GM18505 (cell line): ENCODE measurements at regions not wholly inside any gene's neighbourhood (a gene's known extent, or its start where the extent isn't known, plus 50 kb on each side); places are given as distances from the start of the nearest gene placed in this dataset.

Experiments used
- ATAC-seq: cut with Tn5 transposase; IDR thresholded peaks from one replicate; pipeline ENCODE4 v1.9.1; 2021; ENCODE audit not compliant: unreplicated experiment
- POLR2A ChIP-seq: IDR thresholded peaks from 4 replicates; pipeline ENCODE4 v1.6.1; 2011; ENCODE audit warnings: borderline replicate concordance; ENCODE audit not compliant: insufficient read depth, insufficient read length; ENCODE audit errors: extremely low read depth

DNA sequence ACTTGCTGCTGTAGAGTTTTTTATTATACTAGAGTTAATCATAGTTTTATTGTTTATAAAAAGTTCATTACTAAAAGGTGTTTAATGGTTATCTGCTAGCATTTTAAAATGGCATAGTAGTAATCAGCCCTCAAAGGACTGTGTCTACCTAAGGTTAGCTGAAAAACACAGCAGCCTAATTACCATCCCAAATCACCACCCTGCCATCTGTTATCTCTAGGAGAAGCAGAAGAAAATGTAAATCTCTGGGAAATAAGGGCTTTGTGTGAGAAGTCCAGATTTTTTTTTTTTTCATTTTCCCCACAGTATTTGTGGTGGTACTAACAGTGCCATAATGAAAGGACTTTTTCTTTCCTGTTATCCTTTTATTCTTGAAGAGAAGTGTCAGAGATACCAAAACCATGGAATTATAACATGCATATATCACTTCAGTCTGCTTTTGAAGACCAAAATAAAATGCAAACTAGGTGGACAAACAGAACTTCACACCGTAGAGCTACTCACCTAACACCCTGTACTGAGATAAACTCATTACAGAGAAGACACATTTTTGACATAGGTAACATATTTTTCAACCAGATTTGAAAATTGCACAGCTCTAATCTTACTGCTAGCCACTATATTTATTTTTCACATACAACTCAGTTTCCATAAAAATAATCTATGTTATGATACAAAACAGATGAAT, 876.2 kb downstream of the C12orf50 start:
- ATAC-seq, result no peak
- TF ChIP-seq POLR2A, result no peak

- no peak for TF ChIP-seq POLR2A
- ATAC-seq, result no peak
Measured at GRCh38 chr12:87152075-87152474, 877.1 kb downstream of the C12orf50 start.

- no peak for ATAC-seq
- TF ChIP-seq POLR2A, result no peak
Measured at GRCh38 chr12:87150969-87151662, 878.1 kb downstream of the C12orf50 start.

DNA sequence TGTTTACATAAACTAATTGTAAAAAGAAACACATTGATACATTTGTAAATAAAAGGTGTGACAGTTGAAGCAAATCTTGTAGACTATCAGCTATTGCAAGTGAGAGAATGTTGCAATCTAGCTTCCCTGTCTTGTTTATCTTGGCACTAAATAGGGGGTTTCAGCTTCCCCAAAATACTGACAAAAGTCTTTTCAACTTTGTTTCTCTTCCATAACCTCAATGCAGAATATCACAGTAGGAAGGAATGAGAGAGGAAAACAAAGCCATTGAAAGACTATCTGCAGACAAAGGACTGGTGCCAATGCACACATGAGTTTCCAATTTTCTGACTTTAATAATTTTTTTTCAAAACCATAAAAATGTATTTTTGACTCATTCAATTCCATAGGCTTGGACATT, 886.2 kb upstream of the MGAT4C start:
- no peak for TF ChIP-seq POLR2A
- ATAC-seq, result no peak

DNA sequence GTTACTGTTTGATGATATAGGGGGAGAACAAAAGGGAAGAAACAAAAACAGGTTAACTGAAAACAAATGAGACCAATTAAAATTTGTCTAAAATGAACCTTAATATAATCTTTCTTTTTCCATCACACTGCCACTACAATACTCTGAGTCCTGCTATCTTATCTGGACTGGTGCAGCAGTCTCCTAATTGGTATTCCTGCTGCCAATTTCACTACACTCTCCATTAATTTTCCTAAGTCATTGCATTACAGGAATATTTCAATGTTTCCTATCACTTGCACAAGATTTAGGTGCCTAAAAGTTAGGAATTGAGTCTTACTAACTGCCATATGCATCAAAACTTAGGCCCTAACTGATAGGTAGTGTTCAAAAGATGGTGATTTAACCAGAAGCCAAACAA, 884.9 kb upstream of the MGAT4C start:
- no peak for TF ChIP-seq POLR2A
- ATAC-seq, result no peak

DNA sequence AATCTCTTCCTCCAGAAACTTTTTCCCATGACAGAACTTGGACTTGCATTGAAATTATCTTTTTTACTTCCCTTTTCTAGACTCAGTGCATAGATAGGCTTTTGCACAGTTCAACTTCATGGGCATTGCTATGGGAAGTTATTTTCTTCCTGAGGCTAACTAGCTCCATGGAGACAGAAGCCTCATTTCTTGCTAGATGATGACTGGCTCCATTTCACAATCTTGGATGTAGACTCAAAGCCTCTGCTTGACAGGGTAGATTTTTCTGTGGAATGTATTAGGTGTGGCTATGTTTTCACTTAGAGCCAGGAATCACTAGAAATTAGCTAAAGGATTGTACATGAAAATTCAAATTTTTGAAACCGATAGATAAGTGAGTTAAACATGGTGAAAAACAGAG, 884.1 kb upstream of the MGAT4C start:
- no peak for TF ChIP-seq POLR2A
- ATAC-seq, result no peak

DNA sequence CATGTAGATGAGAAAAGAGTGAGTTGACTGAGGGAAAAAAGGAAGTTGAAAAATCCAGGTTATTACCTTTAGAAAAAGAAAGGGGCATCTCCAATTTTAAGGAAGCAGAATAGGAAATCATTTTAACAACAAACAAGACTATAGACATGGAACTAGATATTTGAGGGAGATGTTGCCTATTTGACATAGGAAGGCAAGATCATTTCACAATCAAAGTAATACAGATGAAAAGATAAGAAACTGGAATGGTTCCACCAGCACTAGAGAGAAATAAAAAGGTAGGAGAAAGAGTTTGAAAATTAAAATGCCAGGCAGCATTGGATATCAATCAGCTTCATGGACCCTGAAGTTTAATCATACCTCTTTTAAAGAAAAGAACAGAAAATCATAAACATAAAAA, 881.0 kb upstream of the MGAT4C start:
- ATAC-seq, result no peak
- no peak for TF ChIP-seq POLR2A

DNA sequence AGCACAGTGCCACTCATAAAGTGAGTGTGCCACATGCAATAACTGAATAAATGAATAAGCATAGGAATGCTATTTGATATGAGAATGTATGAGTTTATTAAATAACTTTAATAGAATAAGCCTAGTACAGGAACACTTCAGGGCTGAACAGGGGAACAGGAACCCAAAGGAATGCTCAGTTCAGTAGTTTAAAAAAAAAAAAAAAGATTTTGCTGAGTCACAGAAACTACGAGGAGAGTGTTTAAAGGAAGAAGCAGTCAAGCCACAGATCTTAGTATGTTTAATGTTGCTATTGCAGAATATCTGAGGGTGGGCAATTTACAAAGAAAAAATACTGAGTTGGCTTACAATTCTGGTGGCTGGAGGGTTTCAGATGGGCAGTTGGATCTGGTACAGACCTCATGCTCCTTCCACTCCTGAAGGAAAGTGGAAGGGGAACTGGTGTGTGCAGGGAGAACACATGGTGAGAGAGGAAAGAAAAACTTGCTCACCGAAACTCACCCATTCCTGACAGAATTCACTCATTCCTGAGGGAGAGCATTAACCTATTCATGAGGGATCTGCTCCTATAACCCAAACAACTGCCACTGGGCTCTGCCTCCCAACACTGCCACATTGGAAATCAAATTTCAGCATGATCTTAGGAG, 880.3 kb upstream of the MGAT4C start:
- TF ChIP-seq POLR2A, result no peak
- ATAC-seq, result no peak

- ATAC-seq, result no peak
- TF ChIP-seq POLR2A, result no peak
Measured at GRCh38 chr12:87127272-87127671, 871.1 kb upstream of the MGAT4C start.

- TF ChIP-seq POLR2A, result no peak
- ATAC-seq, result no peak
Measured at GRCh38 chr12:87121896-87122295, 865.7 kb upstream of the MGAT4C start.

DNA sequence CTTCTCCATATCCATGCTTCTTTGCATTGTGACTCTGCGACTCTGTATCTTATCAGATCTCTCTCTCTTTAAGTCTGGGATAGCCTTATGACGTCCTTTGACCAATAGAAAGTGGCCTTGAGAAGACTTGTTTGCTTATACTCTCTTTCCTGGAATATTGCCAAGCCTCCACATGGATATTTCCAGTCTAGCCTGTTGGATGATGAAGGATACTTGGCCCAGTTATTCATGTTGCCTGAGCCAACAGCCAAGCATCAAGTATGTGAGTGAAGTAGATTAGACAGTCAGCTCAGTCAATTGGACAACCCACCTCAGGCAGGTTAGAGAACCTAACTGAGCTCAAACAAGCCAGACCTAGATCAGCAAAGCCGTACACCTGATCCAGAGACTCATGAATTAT, 864.2 kb upstream of the MGAT4C start:
- ATAC-seq, result no peak
- TF ChIP-seq POLR2A, result no peak

DNA sequence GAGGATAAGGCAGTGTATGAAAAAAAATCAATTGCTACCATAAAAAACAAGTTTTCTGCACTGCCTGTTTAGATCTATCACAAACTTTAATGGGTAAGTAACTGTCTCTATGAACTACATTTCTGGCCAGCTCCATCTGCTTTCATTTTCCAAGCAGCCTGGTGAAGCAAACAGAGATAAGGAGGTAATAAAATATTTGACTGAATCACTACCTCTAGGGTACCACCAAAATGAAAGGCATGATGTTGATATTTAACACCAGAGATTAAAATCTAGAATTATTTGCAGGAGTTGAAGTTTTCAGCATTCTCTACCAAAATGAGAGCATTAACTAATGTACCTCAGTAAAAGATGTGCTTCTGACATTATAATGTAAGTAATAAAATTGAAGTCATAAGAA, 863.5 kb upstream of the MGAT4C start:
- no peak for ATAC-seq
- no peak for TF ChIP-seq POLR2A

- no peak for ATAC-seq
- TF ChIP-seq POLR2A, result no peak
Measured at GRCh38 chr12:87117526-87117925, 861.3 kb upstream of the MGAT4C start.

DNA sequence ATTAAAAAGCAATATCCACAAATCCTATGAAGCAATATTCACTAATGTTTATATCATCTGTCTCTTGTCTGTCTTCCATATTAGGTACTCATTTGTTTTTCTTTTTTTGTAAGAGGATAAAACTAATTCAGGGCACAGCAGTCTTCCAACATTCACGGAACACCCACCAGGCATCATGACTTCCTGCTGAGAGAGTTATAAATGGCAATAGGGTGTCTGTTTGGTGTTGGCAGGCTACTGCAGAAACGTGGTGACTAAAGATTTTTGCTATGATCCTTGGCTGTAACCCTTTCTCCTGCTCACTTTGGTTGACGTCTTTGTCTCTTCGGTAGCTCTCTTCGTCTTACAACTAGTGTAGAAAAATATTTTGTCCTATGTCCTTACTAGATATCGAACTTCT, 860.6 kb upstream of the MGAT4C start:
- no peak for TF ChIP-seq POLR2A
- no peak for ATAC-seq

DNA sequence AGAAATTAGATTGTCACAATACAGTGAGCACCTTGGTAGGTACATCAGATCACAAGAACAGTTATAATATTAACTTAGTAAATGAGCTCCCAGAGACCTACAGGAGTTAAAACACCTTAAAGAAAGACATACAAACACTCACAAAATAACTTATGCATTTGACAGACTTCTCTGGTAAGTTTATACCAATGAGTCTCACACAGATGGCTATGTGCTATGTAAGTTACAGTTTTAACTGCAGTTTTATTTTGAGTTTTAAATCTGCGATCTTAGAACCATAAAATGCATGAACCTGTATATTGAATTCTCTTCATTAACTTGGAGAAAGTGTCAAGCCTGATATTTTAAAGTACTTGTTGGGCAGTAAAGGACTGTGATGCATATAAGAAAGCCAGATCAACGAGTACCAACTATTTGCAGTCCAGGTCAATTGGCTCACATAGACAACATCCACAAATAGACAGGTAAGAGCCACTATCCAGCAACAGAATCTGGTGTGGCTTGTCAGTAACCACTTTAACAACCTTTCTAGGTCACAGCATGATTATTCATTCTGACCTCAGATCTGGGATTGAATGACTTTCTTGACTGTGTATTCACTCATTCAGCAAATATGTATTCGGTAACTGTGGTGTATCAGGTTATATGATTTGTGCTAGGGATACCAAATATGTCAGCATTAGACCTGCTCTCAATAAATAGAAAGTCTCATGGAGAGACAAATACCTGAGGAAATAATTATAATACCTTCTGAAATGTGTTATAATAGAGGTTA, 856.6 kb upstream of the MGAT4C start:
- no peak for ATAC-seq
- no peak for TF ChIP-seq POLR2A
